Sigmoid colon (tissue), 6 donors: ENCODE measurements at regions not wholly inside any gene's neighbourhood (a gene's known extent, or its start where the extent isn't known, plus 50 kb on each side); places are given as distances from the start of the nearest gene placed in this dataset.

Source experiments
- DNase-seq: peaks from one replicate; pipeline ENCODE4 v3.0.0-alpha.2; 2019
- H3K27ac ChIP-seq, 4 donors: fragments of 200-600 bp; sonication (generic); one replicate each; pipeline ENCODE4 v1.5.1; 2016 to 2019; ENCODE audit warnings: mild to moderate bottlenecking in 1 of 4
- H3K27me3 ChIP-seq, 3 donors: fragments of 200-600 bp; sonication (generic); one replicate each; pipeline ENCODE4 v1.5.1; 2019; ENCODE audit warnings: mild to moderate bottlenecking in 1 of 3
- H3K36me3 ChIP-seq, 4 donors: fragments of 200-600 bp; sonication (generic); one replicate each; pipeline ENCODE4 v1.5.1; 2016 to 2019
- H3K4me1 ChIP-seq, 4 donors: fragments of 200-600 bp; sonication (generic); one replicate each; pipeline ENCODE4 v1.5.1; 2017 to 2019
- H3K4me3 ChIP-seq, 4 donors: fragments of 200-600 bp; sonication (generic); one replicate each; pipeline ENCODE4 v1.5.1; 2017 to 2019; ENCODE audit warnings: mild to moderate bottlenecking in 2 of 4, moderate library complexity in 1 of 4
- H3K9me3 ChIP-seq, 4 donors: fragments of 200-600 bp in 3 of 4; sonication (generic) in 3 of 4; one replicate each; pipeline versions ENCODE4 v1.5.1 to v1.6.1; 2013 to 2019
- EP300 ChIP-seq, 4 donors: sonication (generic); formaldehyde crosslinking; IDR thresholded peaks; one replicate each; pipeline ENCODE4 v1.6.1; 2017; ENCODE audit warnings: antibody characterized with exemption in 4 of 4
- POLR2A ChIP-seq, 2 donors: fragments of 450-650 bp; IDR thresholded peaks; one replicate each; pipeline ENCODE4 v1.6.1; 2016; ENCODE audit warnings: antibody characterized with exemption in 2 of 2, mild to moderate bottlenecking in 2 of 2, moderate library complexity in 2 of 2
- POLR2AphosphoS5 ChIP-seq, 4 donors: sonication (generic); formaldehyde crosslinking; IDR thresholded peaks; one replicate each; pipeline ENCODE4 v1.6.1; 2017; ENCODE audit warnings: antibody characterized with exemption in 4 of 4
- WGBS, 2 donors: extraction: QIAGEN DNeasy Blood & Tissue Kit; methylation state at CpG; one replicate each; pipeline ENCODE4 v1.1.7; 2013; 5-methylcytosine and 5-hydroxymethylcytosine counted together
- intact Hi-C: fragments of 100-400 bp; cut with DNase I; formaldehyde crosslinking; loops from one replicate; pipeline ENCODE4 v1.15.1; 2023
- TF ChIP-seq, protein P1 (sequence below), 4 experiments: fragments of 450-650 bp in 3 of 4; fragments of 200-600 bp in 1 of 4; IDR thresholded peaks; one replicate each; pipeline ENCODE4 v1.5.1; 2016 to 2019; ENCODE audit warnings: antibody characterized with exemption in 4 of 4, mild to moderate bottlenecking in 3 of 4, moderate library complexity in 2 of 4
- donor health status: healthy with polysubstance abuse.
- donor health status: healthy.

DNA sequence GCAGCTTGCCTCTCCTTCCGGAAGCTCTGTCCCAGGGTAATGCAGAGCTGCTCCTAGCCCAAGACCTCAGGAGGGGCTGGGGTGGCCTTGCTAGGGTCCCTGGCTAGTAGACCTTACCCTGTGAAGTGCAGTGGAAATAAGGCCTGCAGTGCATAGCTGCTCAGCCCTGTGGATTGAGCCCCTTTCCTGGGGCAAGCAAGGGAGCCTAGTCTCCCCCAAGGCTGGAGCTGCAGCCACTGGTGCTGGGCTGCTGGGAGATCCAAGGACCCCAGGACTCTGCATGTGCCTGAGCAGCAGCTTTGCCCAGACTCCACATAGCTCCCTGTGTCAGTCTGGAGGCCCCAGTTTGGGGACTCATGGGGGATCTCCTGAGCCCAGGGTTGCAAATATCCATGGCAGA lies 57.9 kb downstream of the FANCF start:
- 92 to 97% methylated on average over 1 of the region's 1 CpG for WGBS, 2 donors
- H3K4me3 ChIP-seq: no peak overlapping the region
- H3K36me3 ChIP-seq: no peaks in the 10 kb centered on the region
- DNase-seq: no peak
- no peaks in the 10 kb centered on the region for H3K27me3 ChIP-seq
- H3K9me3 ChIP-seq: peaks cover 0 to 2% (median 0%) of the 10 kb centered on the region in 4 donors
- no peak overlapping the region for H3K27ac ChIP-seq
- TF ChIP-seq, protein P1, sequence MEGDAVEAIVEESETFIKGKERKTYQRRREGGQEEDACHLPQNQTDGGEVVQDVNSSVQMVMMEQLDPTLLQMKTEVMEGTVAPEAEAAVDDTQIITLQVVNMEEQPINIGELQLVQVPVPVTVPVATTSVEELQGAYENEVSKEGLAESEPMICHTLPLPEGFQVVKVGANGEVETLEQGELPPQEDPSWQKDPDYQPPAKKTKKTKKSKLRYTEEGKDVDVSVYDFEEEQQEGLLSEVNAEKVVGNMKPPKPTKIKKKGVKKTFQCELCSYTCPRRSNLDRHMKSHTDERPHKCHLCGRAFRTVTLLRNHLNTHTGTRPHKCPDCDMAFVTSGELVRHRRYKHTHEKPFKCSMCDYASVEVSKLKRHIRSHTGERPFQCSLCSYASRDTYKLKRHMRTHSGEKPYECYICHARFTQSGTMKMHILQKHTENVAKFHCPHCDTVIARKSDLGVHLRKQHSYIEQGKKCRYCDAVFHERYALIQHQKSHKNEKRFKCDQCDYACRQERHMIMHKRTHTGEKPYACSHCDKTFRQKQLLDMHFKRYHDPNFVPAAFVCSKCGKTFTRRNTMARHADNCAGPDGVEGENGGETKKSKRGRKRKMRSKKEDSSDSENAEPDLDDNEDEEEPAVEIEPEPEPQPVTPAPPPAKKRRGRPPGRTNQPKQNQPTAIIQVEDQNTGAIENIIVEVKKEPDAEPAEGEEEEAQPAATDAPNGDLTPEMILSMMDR (IDR thresholded peaks at IDR 0.05): no peak
- no peak for TF ChIP-seq POLR2AphosphoS5 (IDR thresholded peaks at IDR 0.05)
- no peaks in the 10 kb centered on the region for H3K4me1 ChIP-seq
- intact Hi-C loops: no loop called here

DNA sequence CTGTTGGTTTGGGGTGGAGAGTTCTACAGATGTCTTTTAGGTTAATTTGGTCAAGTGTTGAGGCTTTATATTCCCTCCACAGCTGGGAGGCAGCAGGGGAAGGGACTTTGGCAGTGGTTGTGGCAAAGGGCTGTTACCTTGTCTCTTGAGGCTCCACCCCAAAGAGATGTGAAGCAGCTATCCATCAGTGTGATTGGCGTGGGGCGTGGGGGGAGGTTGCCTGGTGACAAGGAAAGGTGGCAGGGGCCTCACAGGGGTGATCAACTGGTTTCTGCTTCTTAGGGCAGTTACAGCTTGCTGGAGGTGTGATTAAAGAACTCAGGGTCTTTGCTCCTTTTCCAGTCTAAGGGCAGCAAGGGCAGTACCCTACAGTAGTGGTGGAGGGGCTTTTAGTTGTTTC lies 59.3 kb downstream of the FANCF start:
- WGBS, 2 donors: 46 to 59% methylated on average over 2 of the region's 2 CpGs
- no peak overlapping the region for H3K27ac ChIP-seq

DNA sequence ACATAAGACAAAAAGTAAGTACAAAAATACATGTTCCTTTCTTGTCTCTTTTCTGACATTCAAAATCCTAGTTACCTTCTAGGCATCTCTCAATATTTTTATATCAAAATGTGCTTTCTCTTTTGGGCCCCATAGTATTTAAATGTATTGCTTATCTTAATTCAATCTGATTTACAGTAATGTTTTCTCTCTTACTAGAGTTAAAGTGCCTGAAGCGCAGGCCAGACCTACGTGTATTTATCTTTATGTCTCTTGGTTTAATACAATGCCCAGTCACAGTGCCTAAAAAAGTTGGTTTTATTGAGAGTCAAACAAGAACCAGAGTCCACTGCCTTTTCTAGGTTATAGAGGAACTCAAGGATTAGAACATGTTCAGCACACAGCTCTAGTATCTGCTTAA lies 64.3 kb downstream of the FANCF start:
- TF ChIP-seq EP300 (IDR thresholded peaks at IDR 0.05) (no peak), POLR2AphosphoS5 (IDR thresholded peaks at IDR 0.05) (peak in 1 of 4 donors; percentile 16)
- WGBS, 2 donors: 58 to 71% methylated on average over 2 of the region's 2 CpGs
- no peak for DNase-seq
- Histone ChIP-seq H3K27me3 (no peaks in the 10 kb centered on the region), H3K9me3 (peaks cover 0 to 2% (median 0%) of the 10 kb centered on the region in 4 donors), H3K4me1 (no peaks in the 10 kb centered on the region), H3K36me3 (no peaks in the 10 kb centered on the region), H3K4me3 (no peak overlapping the region), H3K27ac (no peak overlapping the region)
- intact Hi-C loops: no loop called here

More for the DNA sequence above, 59.3 kb downstream of the FANCF start:
- H3K27me3 ChIP-seq: no peaks in the 10 kb centered on the region
- no peak for DNase-seq
- intact Hi-C loops: no loop called here
- TF ChIP-seq, protein P1 (IDR thresholded peaks at IDR 0.05): no peak
- TF ChIP-seq POLR2A (IDR thresholded peaks at IDR 0.05) (no peak), POLR2AphosphoS5 (IDR thresholded peaks at IDR 0.05) (no peak), EP300 (IDR thresholded peaks at IDR 0.05) (no peak)
- H3K9me3 ChIP-seq: peaks cover 0 to 2% (median 0%) of the 10 kb centered on the region in 4 donors
- H3K4me1 ChIP-seq: no peaks in the 10 kb centered on the region
- H3K36me3 ChIP-seq: no peaks in the 10 kb centered on the region
- no peak overlapping the region for H3K4me3 ChIP-seq

DNA sequence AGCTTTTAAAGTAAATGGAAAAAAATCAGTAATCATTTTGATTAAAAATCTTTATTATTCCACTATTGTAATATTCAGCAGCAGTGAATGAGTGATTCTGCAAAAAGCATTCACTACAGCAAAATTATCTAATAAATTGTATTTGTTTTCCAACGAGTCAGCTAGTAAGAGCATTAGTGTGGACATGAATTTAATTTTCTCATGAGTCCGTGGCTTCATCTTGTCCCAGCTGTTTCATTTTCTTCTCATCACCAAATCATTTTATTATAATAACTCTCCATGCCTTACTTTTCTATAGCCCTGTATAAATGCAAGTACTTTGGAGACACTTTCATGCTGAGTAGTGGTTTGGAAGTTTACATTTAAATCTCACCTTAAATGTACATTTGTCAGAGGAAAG lies 66.2 kb downstream of the FANCF start:
- TF ChIP-seq POLR2A (IDR thresholded peaks at IDR 0.05) (no peak), EP300 (IDR thresholded peaks at IDR 0.05) (no peak), POLR2AphosphoS5 (IDR thresholded peaks at IDR 0.05) (no peak)
- TF ChIP-seq, protein P1 (IDR thresholded peaks at IDR 0.05): no peak
- no peak overlapping the region for H3K4me3 ChIP-seq
- WGBS, 2 donors: 64 to 74% methylated on average over 2 of the region's 2 CpGs
- intact Hi-C loops: no loop called here
- no peak overlapping the region for H3K27ac ChIP-seq
- H3K27me3 ChIP-seq: no peaks in the 10 kb centered on the region
- H3K9me3 ChIP-seq: no peaks in the 10 kb centered on the region
- H3K36me3 ChIP-seq: no peaks in the 10 kb centered on the region
- DNase-seq: no peak
- no peaks in the 10 kb centered on the region for H3K4me1 ChIP-seq

DNA sequence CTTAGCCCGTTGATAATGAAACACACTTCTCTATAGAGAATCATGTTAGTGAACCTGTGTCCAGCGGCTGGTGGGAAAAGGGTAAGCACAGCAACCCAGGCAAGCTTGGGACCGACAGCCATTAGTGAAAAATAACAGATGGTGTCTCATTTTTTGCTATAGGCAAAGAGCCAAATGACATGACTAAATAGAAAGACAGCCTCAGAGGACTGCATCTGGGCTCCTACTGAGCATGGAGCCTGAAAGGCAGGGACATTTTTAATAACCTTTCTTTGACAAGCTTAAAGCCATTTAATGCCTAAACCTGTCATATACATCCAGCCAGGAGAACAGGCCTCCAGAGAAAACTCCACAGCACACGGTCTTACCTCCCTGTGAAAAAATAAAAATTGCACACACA lies 67.0 kb downstream of the FANCF start:
- TF ChIP-seq POLR2AphosphoS5 (IDR thresholded peaks at IDR 0.05) (no peak), POLR2A (IDR thresholded peaks at IDR 0.05) (no peak), EP300 (IDR thresholded peaks at IDR 0.05) (no peak)
- TF ChIP-seq, protein P1 (IDR thresholded peaks at IDR 0.05): no peak

More for the DNA sequence above, 67.0 kb downstream of the FANCF start:
- 64 to 65% methylated on average over 4 of the region's 4 CpGs for WGBS, 2 donors
- DNase-seq: no peak
- no peaks in the 10 kb centered on the region for H3K4me1 ChIP-seq
- no peak overlapping the region for H3K4me3 ChIP-seq
- no peak overlapping the region for H3K27ac ChIP-seq
- no peaks in the 10 kb centered on the region for H3K36me3 ChIP-seq
- intact Hi-C loops: no loop called here
- no peaks in the 10 kb centered on the region for H3K9me3 ChIP-seq
- H3K27me3 ChIP-seq: no peaks in the 10 kb centered on the region
